OCI-LY1 (cell line): ENCODE measurements at regions not wholly inside any gene's neighbourhood (a gene's known extent, or its start where the extent isn't known, plus 50 kb on each side); places are given as distances from the start of the nearest gene placed in this dataset.

Source experiments
- CTCF ChIP-seq: fragments of 200-600 bp; sonication (generic), shearing (Covaris generic); IDR thresholded peaks from 2 replicates; pipeline ENCODE4 v1.5.1; 2017; ENCODE audit warnings: mild to moderate bottlenecking, antibody characterized with exemption, low read length, moderate library complexity, mixed read lengths
- EZH2 ChIP-seq: fragments of 200-600 bp; sonication (generic), shearing (Covaris generic); IDR thresholded peaks from 2 replicates; pipeline ENCODE4 v1.8.0; 2017; ENCODE audit warnings: borderline replicate concordance, mixed run types, mild to moderate bottlenecking, antibody characterized with exemption, low read length, moderate library complexity, mixed read lengths

- TF ChIP-seq CTCF (no peak), EZH2 (no peak)
Measured at GRCh38 chr6:170063431-170063830, 227.4 kb downstream of the DLL1 start.
